AG09309 (cell line): ENCODE measurements at regions not wholly inside any gene's neighbourhood (a gene's known extent, or its start where the extent isn't known, plus 50 kb on each side); places are given as distances from the start of the nearest gene placed in this dataset.
"Not testable (repeated sequence)": the region's sequence is repeated elsewhere in the genome, so short reads cannot be mapped to it uniquely, and the experiment has no call there.

ENCODE experiments used
- DNase-seq: peaks from one replicate; pipeline ENCODE4 v3.0.0-alpha.2; 2010; ENCODE audit warnings: low read depth
- H3K4me3 ChIP-seq: 2 replicates; pipeline ENCODE4 v1.5.1; 2011; ENCODE audit warnings: mild to moderate bottlenecking, low read depth, low read length, moderate library complexity; ENCODE audit not compliant: control insufficient read depth
- CTCF ChIP-seq: IDR thresholded peaks from 2 replicates; pipeline ENCODE4 v1.5.1; 2011; ENCODE audit warnings: mild to moderate bottlenecking, low read depth, low read length, inconsistent platforms; ENCODE audit not compliant: insufficient read depth, control insufficient read depth; ENCODE audit errors: missing control alignments

- TF ChIP-seq CTCF: no peak
- no peak for DNase-seq
- H3K4me3 ChIP-seq: no peak overlapping the region
Observed at GRCh38 chr4:116005806-116006088, 892.3 kb upstream of the NDST4 start.

GRCh38 chr4:116005037-116005805 lies 891.8 kb upstream of the NDST4 start:
- H3K4me3 ChIP-seq: no peak overlapping the region
- DNase-seq: no peak
- no peak for TF ChIP-seq CTCF

- no peak overlapping the region for H3K4me3 ChIP-seq
- no peak for DNase-seq
- TF ChIP-seq CTCF: no peak
Observed at GRCh38 chr4:116001291-116001690, 887.9 kb upstream of the NDST4 start.

- no peak for DNase-seq
- no peak overlapping the region for H3K4me3 ChIP-seq
- no peak for TF ChIP-seq CTCF
Observed at GRCh38 chr4:115986573-115986972, 873.2 kb upstream of the NDST4 start.

- not testable (repeated sequence) for H3K4me3 ChIP-seq, DNase-seq
Observed at GRCh38 chr4:115975421-115976001, 862.1 kb upstream of the NDST4 start.

- no peak overlapping the region for H3K4me3 ChIP-seq
- DNase-seq: no peak
- TF ChIP-seq CTCF: no peak
Observed at GRCh38 chr4:115973768-115974167, 860.3 kb upstream of the NDST4 start.

GRCh38 chr4:115972967-115973366 lies 859.5 kb upstream of the NDST4 start:
- TF ChIP-seq CTCF: no peak
- H3K4me3 ChIP-seq: no peak overlapping the region
- DNase-seq: no peak
